ENCODE measurements at regions not wholly inside any gene's neighbourhood (a gene's known extent, or its start where the extent isn't known, plus 50 kb on each side); places are given as distances from the start of the nearest gene placed in this dataset.

DNA sequence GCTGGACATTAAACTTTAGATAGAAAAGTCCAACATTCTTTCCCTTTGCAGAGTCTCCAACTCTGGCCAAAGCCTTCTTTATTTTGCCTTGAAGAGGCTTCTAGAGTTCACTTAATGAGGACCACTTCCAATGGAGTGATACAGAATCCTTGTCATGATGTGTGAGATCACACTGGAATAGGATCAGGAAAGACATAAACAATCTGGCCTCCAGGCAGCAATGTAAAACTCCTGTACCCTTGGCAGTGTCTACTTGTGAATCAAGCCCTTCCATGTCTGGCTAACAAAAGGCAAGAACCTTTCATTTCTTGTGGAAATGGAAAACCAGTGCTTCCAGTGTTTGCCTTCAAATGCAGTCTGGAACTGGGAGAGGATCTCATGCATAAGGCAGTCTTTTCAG lies 56.5 kb upstream of the FIBIN start:
- TF ChIP-seq CTCF (IDR thresholded peaks at IDR 0.05) (no peak), POLR2A (IDR thresholded peaks at IDR 0.05) (no peak), POLR2AphosphoS5 (IDR thresholded peaks at IDR 0.05) (no peak)

Measured in breast epithelium (tissue), 3 donors.